NCI-H2196 treated with DMSO at 0.1 percent for 48 hours (cell line): ENCODE measurements at regions not wholly inside any gene's neighbourhood (a gene's known extent, or its start where the extent isn't known, plus 50 kb on each side); places are given as distances from the start of the nearest gene placed in this dataset.
"Not testable (repeated sequence)": the region's sequence is repeated elsewhere in the genome, so short reads cannot be mapped to it uniquely, and the experiment has no call there.

ENCODE experiments used
- DNase-seq: peaks from one replicate; lab custom pipeline; 2025; ENCODE audit not compliant: unreplicated experiment; lab: John Stamatoyannopoulos, UW

DNA sequence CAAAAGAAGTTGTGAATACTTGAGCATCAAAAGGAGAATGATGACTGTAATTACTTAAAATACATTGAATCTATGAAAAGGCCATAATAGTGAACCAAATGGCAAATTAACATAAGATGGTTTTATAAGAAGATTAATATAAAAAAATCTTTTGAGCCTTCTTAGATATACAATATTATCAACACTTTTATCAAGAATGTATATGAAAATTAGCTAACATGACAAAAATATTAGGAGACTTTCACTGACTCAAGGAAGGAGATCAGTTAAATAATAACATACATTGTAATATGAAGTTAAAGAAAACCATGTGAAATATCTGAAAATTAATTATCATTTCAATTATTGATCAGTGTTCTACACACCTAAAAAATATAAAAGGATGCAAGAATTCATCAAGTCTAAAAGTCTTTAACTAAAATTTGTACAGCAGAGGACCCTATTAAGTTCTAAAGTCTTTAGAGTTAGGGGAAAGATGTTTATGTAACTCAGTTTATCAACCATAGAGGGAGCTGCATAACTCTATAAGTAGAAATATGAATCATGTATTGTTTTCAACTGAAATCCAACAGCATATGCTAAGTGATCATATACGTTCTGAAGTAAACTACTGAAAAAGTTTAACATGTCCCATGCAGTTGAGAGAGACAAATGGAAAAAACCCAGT, 756.1 kb upstream of the MIR17HG start:
- no peak for DNase-seq

DNA sequence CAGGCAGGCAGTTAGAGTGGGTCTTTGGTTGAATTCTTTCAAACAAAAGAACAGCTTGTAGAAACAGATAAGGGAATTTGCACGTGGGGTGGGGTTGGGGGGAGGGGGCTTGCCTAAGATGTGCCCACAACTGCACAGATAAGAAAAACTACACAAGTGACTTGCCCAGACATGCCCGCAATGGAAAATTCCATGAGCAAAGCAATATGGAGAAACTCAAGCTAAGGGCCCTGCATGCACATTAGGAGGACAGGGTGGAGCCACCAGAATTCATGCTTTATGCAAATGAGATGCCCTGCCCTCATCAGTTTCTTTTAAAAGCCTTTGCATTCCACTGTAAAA, 755.6 kb upstream of the MIR17HG start:
- DNase-seq = no peak

DNA sequence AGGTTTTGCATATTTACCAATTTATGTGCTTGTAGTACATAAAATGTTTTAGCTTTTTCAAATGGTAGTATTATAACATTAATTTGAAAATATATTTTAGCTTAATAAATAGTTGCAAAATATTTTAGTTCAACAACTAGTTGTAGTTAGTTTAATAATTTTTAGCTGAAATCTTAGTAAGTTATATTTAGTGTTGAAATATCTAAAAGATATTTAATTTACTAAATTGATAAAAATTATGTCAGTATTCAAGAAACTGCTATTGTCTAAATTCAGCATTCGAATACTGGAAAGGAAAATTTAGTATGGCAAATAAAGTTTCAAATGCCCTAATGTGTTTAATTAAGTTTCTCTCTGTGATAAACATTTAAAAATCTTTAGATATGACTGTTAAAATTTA, 754.5 kb upstream of the MIR17HG start:
- no peak for DNase-seq

DNA sequence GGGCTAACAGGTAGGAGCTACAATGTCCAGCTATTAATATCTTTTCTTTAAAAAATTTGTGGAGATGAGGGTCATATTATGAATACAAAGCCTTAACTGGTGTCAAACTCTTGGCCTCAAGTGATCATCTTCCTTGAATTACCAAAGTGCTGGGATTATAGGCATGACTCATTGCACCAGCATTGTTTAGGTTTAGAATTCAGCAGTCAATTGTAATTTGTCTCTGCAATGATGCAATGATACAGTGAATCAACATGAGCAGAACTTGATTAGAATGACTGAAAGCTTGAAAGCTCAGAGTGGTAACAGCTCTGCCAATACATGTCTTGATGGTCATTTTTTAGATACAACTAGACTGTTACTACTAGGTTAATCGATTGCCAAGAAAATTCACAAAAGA, 752.8 kb upstream of the MIR17HG start:
- DNase-seq = no peak

DNA sequence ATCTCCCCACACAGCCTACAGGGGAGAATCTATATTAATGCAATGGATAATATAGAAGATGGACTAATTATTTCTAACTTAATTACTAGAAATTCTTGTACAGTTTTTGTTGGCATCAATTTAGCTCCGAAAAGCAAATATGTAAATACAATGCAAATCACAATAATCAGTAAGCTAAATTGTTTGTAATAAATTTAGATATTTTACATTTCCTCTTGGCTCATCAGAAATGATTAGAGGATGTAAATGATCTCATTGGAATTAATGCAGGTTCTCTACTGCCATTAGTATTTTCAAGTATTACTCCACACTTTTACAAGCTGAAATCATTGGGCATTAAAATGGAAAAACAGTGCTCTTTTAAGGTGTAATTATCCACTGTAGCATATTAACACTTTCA, 741.8 kb upstream of the MIR17HG start:
- no peak for DNase-seq

DNA sequence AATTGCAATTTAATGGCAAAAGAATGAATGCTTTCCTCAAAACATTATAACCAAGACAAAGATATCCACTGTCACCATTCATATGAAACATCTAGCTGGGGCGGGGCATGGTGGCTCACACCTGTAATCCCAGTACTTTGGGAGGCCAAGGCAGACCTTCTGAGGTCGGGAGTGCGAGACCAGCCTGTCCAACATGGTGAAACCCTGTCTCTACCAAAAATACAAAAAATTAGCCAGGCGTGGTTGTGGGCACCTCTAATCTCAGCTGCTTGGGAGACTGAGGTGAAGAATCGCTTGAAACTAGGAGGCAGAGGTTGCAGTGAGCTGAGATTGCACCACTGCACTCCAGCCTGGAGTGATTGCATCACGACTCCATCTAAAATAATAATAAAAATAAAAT, 740.6 kb upstream of the MIR17HG start:
- DNase-seq = not testable (repeated sequence)

DNA sequence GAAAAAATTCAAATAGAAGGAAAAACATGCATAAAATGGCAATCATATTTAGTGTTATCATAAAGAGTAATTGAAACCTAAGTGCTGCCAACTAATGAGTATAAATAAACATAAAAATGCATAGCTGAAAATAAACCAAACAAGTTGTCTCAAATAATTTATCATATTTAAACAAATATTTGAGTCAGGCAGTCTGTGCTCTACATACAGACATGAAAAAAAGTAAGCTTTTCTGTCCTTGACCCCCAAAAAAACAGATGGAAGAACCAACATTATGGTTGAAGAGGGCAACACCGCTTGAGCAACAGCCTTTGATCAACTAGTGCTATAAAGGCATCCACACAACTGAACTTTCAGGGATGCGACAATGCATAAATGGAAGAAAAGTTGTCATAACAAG, 735.1 kb upstream of the MIR17HG start:
- DNase-seq = no peak

DNA sequence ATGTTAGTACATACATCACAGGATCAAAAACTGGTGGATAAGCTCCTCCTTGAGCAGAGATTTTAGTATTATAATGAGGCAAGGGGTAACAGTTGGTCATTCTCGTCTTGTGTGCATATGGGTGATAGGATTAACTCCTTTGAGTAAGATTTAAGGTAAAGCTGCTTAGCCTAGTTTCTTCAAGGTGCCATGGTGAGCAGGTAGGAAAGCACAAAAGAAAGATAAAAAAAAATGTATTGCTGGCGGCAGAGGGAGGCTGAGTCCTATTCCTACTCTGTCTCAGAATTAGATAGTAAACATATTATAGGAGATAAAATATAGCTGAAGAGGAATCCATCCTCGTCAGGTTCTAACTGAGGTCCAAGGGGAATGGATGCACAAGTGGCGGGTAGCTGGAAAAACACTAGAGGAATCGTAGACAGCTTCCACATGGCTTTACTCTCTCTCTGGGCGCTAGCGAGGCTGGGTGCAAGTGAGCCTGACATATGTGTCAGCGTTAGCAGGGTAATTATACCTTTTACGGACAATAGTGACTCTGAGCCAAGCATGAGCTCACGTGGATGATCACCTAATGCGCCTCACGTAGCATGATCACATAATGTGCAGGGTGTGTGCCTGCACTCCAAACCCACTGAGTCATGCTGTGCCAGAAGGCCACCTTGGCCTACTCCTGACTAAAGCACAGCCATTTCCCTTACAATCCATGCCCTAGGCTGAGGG, 734.3 kb upstream of the MIR17HG start:
- DNase-seq = no peak

DNA sequence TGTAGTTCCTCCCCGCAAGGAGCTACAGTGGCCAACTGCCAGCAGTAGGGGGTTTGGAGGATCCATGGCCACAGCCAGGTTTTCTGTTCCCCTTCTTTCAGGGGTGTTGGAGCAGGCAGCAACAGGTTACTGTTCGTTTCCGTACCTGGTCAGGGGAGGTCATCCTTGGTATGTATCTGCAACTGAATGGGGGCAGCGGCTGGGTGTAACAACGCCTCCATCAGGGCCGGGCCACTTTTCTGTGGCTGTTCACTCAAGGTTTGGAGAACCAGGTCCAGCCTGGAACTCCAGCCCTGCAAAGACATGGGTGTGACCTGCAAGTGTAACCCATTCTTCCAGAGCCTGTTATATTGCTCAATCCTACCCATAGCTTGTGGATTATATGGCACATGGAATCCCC, 732.3 kb upstream of the MIR17HG start:
- no peak for DNase-seq

DNA sequence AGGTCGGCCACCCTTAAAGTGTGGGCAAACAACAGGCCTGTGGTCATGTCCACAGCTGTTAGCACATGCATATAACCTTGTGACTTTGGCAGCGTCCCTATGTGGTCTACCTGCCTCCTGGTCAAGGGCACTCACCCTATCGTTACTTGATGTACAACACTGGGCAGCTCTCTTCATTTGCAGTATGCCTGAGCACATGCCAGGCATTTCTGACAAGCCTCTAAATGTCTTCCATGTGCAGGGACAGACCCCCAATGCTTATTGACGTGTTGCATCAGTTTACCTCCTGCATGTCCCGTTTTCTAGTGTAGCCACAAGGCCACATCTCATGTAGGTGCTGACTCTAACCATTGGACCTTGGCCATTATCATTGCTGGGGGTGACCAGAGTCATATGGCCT, 731.7 kb upstream of the MIR17HG start:
- DNase-seq = no peak

DNA sequence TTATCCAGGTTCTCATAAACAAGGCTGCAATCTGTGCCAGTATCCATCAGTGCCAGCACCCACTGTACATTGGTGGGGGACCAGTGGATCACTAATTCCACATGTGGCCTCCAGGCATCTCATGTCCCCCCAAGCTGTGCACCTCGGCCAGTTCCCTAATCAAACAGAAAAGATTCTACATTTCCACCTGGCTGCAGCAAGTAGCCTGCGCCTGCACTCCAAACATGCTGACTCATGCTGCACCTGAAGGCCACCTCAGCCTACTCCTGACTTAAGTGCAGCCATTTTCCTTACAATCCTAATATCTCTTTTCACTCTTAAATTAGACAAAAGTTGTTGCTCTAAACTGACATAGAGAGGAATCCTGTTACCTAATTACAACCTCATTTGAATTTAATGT, 729.4 kb upstream of the MIR17HG start:
- no peak for DNase-seq

DNA sequence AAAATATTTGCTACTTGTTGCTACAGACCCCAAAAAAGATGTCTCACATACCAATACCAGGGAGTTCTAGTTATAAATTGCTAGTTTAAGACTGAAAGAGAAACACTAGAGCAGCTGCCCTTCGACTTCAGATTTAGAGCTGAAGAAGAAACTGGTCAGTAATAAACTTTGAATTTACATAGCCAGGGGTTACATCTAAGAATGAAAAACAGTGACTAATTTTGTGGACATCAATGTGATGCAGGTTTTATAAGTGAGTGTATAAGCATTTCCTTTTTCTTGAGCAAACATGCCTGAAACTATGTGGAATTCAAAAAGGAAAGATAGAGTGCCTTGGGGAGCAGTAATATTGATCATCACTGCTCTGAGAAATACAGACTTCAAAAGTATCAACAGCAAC, 724.9 kb upstream of the MIR17HG start:
- no peak for DNase-seq

DNA sequence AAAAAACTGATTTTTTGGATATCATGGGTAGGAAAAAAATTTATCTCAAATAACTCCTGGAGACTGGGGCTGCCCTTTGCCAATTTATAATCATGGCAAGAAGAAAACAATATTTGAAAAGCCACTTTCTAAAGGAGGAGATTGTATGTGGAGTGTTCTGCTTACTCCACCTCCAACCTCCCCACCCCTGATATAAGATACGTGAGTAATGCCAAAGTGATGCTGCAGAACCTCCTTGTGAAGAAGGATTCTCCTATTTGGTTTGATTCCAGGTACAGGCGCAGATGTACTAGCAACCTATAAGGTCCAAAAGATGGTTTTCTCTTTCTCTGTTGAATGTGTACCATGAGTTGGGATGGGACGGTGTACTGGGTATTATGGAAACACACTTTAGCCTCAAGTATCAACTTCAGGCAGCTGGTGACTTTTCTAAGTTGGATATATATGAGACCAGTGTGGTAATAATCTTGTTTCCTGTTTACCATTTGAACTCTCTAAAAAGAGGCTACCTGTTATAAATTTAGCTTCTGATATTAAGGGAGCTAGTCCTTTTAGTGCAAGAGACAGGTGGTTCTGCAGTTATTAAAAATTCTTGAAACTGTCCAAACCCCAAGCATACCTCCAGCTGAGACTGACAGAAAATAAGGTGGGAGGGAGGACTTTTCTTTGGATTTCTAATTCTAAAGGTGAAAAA, 724.0 kb upstream of the MIR17HG start:
- no peak for DNase-seq

DNA sequence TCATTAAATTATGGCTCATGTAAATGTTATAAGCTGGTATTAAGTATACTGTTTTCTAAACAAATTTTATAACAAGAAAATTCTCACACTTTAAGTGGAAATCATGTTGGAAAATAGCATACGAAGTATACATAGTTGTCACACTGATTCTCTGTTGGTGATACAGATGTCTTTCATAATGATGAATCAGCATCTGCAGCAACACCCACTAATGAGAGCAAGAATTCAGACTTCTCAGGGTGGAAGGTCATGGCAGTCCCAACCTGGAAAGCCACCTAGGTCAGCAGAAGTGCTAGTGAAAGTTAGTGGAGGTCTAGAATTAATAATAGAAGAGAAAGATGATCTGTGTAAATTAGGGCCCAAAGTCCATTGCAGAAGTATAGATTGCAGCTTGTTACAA, 719.7 kb upstream of the MIR17HG start:
- no peak for DNase-seq

DNA sequence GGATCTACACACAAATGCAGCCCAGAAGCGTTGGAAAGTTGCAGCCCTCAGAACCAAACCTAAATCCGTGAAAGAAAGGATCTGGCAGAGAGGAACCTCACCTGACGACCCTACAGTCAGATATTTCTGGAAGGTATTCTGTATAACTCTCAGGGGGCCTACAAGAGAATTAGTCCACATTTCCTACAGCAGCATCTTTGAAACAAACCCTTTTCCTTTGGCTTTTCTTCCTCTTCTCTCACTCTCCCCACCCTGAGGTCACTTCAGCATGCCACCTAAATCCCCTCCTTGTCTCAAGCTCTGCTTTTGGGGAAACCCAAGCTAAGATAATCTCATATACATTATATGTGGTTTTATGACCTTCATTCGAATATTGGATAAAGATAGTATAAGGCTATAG, 719.0 kb upstream of the MIR17HG start:
- DNase-seq = no peak

DNA sequence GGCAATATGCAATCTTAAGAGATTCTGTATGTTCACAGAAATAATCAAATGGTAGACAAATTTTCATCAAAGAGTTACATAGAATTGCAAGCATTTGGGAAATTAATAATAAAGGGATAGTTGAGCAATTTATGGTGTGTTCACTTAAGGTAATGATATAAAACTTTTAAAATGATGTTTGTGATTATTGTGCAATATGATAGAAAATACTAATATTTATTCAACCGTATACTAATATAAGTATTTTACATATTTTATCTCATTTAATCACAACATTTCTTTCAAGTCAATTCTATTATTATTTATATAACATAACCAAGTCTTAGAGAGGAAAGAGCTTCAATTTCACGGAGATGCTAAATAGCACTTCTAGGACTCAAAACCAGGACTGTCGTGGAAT, 716.8 kb upstream of the MIR17HG start:
- DNase-seq = no peak

DNA sequence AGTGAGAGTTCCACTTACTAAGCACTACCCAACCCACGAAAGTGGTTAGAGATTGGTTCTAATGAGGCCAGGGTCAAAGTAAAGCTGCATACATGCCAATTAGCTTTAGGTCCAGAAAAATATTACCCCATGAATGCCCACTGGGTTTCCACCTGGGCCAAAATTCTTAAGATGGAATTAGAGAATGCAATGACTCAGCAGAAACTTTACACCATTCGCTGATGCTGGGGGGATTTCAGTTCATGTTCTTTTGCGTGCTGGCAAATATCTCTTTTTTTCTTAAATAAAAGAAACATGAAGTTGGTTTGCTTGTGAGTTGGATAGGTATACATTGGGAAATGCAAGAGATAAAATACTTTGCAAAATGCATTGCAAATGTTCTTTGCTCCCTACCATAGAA, 715.3 kb upstream of the MIR17HG start:
- no peak for DNase-seq

DNA sequence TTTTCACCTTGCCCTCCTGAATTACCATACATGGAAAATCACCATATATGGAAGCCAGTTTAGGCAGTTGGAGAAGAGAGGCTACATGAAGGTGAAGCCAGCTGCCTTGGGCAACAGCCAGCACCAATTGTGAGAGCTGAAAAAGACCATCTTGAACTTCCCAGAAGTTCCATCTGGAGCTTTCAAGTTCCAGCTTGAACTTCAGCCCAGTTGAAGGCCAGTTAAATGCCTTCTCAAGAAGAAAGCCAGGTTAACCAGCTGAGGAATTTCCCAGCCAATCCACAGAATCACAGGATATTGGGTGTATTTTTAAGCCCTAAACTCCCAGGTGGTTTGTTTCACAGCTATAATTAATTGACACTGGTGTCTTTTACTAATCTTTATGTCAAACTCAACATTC, 713.6 kb upstream of the MIR17HG start:
- DNase-seq = no peak

DNA sequence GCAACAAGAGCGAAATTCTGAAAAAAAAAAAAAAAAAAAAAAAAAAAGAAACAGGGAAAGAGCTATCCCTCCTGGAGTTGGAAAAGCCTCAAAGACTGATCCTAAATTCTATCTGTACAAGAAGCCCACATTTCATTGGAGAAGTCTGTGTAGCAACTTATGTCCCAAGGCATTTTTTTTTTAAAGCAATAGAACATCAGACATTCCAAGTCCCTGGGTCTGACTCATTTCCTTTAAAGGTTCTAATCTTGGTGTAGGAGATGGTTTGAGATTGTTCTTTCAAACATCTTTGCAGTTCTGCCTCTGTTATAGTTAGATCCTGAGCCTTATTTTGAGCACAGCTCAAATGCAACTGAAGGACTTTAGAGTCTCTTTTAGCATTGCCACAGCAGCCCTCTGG, 706.5 kb upstream of the MIR17HG start:
- no peak for DNase-seq

DNA sequence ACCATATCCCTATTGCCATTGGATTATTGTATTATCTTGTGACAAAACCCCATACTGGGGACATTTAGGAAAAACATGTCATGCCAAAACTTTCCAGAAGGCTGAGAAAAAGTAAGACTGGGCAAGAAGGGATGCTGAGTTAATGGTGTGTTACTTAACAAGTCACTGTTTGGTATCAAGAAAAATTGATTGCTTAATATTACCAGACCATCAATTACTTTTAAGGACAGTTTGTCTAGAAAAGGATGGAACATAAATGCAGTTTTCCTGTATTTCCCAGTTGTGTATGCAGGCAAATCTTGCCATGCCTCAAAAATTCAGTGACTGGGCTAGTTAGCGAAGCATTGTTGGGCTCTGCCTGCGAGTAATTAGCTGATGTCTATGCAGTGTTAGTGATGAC, 705.6 kb upstream of the MIR17HG start:
- no peak for DNase-seq

DNA sequence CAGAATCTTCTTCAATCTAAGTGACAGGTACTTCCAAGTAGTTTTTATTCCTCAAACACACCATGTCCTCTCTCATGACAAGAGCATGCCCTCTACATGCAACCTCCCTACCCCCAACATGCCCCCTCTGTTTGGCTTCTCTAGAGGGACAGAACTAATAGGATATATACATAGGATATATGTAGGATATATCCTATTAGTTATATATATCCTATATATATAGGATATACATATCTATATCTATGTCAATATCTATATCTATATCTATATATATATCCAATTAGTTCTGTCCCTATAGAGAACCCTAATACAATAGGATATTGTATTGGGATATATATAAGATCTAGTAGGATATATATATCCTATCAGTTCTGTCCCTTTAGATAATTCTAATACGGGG, 701.9 kb upstream of the MIR17HG start:
- DNase-seq = no peak

DNA sequence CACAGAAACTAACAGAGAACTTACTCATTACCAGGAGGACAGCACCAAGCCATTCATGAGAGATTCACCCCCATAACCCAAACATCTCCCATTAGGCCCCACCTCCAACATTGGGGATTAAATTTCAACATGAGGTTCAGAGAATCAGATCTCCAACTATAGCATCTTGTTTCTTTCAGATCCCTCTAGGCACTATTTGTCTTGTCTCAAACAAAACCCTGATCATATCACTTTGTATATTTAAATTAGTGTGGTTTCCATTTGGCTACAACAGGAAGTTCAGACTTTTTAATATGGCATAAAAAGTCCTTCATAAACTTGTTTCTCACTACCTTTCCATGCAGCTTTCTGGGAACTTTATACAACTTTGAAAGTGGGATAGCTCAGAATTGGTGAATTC, 699.0 kb upstream of the MIR17HG start:
- no peak for DNase-seq

DNA sequence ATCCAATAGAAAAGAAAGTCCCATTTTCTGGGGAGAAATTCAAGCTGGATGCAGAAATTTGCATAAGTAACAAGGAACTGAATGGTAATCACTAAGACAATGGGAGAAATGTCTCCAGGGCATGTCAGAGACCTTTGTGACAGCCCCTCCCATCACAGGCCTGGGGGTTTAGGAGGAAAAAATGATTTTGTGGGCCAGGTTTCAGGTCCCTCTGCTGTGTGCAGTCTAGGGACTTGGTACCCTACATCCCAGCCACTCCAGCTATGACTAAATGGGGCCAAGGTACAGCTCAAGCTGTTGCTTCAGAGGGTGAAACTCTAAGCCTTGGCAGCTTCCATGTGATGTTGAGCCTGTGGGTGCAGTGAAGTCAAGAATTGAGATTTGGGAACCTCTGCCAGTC, 695.5 kb upstream of the MIR17HG start:
- DNase-seq = no peak
